HG03432 (cell line): ENCODE measurements at regions not wholly inside any gene's neighbourhood (a gene's known extent, or its start where the extent isn't known, plus 50 kb on each side); places are given as distances from the start of the nearest gene placed in this dataset.
A peak's percentile ranks its signal among the peaks of the same experiment; 100 is the strongest.

Source experiments
- ATAC-seq: cut with Tn5 transposase; IDR thresholded peaks from one replicate; pipeline ENCODE4 v1.9.1; 2021; ENCODE audit warnings: mild to moderate bottlenecking, moderate library complexity; ENCODE audit not compliant: unreplicated experiment

DNA sequence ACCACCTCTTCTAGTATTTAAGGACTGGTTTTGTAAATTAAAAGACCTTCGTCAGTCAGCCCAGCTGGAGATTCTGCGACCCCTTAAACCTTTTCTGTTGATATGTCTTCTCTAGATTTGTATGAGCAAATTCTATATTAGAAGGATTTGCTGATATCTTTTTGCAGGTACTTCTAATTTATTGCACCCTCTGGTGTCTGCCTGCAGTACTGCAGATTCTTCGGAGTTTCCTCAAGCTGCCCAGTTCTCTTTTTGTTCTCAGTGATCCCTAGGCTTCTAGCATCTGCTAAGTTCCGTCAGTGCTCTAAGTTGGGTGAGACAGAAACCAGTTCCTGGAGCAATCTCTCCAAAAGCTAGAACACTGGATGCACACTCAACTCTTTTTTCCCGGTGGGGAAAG lies 545.2 kb downstream of the C4orf33 start:
- peak; percentile 83 for ATAC-seq

DNA sequence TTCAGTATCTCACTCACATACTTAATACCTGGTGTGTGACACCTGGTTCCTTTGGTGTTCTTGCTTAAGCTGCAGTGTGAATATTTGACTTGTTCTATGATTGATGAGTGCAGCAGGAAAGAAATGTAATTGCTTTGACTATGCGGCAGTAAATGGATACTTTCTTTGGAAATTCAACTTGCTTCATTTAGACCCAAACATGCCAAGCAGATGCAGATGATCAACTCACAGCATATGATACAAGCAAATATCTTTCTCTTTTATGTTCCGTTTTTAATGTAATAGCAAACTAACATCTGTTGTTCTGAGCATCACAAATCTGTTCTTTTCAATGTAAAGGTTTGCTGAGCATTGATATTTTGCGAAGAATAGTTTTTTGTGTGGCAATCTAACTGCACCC lies 549.5 kb downstream of the C4orf33 start:
- no peak for ATAC-seq

DNA sequence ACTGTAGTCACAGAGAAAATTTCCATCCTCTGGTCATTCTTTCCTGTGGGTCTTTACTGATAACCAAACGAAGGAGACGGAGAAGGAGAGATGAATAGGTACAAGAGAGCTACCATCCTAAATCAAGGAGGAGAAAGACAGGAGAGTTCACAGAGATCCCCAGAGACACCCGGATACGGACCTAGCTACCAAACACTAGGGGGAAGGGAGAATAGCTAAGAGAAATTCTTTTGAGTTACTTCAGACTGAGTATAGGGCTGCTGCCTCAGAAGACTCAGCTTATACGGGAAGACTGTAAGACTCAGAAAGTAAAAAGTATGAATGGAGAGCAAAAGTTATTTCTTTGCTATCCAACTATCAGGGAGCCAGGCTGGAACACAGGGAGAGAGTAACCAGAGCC lies 572.1 kb downstream of the C4orf33 start:
- ATAC-seq, result no peak

DNA sequence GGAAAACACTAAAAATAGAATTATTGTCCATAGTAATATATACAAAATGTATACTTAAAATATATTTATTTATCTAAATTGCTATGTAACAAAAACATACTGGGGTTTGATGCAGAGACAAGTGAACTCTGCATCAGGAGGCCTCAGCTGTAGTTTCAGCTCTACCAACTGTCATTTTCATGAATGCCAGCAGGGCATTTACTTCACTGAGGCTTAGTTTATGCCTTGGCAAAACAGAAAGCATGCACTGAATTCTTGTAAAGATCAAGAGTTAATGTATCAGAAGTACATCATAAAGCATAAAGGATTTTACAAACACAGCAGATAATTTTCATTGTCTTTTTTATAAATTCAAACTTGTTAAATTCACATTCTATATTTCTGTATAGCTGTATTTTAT lies 577.0 kb downstream of the C4orf33 start:
- ATAC-seq, result no peak

DNA sequence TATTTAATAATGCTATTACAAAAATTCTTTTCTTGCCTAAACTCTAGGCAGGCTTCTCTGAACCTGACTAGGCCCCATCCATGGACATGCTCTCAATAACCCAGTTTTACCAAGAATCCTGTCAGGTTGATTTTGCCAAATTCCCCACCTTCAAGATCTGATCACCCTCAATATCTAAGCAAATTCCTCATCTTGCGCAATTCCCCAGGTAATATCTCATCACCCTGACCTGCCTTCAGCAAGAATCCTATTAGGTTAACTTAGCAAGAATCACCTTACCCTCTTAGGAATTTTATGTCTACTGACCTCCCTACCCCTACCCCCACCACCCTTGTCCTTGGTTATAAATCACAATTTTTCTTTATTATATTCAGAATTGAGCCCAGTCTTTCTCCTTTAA lies 579.1 kb downstream of the C4orf33 start:
- ATAC-seq, result no peak

DNA sequence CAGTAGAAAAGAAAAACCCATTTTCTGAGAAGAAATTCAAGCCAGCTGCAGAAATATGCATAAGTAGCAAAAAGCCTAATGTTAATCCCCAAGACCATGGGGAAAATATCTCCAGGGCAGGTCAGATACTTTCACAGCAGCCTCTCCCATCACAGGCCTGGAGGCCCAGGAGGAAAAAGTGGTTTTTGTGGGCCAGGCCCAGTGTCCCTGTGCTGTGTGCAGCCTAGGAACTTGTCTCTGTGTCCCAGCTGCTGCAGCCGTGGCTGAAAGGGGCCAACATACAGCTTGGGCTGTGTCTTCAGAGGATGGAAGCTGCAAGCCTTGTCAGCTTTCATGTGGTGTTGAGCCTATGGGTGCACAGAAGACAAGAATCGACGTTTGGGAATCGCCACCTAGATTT lies 581.0 kb downstream of the C4orf33 start:
- ATAC-seq, result no peak

DNA sequence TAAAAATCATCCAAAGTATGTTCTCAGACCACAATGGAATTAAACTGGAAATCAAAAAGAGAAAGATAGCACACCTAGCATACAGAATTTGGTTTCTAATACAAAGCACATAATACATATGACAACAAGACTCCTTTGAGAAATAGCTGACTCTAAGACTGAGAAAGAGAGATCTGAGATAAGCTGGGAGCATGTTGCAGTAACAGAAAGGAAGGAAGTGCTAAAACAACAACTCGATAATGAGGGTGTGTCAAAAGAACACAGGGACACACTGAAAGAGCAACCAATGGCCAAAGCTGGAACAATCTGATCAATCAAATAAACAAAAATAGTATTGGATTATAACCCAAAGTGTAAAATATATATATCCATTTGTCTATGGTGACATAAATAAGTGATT lies 586.6 kb downstream of the C4orf33 start:
- no peak for ATAC-seq

DNA sequence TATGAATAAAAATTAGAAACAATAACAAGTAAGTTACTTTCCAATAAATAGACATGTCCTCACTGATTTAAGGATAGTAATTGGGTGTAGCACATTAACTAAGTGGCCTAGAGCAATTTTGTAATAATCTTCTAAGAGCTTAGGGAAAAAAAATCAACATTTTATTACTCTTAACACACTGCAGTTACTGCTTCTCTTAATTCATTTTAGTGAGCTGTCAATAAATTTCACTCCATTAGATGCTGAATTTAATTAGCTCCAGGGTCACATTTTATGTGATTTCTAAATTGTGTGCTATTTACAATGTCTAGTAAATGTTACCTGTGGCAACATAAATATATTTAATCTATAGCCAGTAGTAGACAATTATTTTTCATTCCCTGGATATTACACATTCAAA lies 612.0 kb downstream of the C4orf33 start:
- no peak for ATAC-seq

DNA sequence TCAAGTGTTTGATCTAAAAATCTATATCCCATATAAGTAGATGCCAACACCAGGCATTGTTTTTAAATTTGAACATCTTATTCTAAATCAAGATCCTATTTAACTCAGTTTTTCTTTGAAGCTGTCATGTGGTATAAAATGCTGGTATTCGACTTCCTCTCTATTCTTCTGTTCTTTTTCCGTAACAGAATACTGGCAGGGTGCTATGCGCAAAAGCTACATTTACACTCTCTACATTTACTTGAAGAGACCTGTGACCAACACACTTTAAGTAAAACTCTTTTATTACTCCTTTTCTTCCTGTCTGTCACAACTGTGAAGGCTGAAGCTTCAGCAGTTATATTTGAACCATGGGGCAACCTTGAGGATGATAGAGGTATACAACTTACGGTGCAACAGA lies 612.8 kb downstream of the C4orf33 start:
- no peak for ATAC-seq

DNA sequence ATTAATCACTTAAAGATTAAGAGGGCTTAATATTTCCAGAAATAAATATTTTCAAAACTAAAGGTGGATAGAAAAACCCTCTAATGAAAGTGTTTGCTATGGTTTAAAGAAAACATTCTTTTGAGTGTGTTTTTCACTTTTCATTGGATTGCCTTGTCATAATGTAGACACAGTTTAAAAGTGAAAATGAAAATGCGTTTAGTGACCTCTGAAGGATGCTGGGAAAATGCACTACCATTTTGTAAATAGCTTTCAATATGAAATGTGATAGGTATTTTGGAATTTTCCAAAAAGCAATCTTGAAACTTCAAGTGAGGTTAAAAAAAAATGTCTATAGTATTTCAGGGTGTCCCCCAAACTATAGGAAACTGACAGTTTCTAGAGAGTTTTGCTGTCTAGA lies 642.2 kb downstream of the C4orf33 start:
- ATAC-seq, result peak; percentile 45

DNA sequence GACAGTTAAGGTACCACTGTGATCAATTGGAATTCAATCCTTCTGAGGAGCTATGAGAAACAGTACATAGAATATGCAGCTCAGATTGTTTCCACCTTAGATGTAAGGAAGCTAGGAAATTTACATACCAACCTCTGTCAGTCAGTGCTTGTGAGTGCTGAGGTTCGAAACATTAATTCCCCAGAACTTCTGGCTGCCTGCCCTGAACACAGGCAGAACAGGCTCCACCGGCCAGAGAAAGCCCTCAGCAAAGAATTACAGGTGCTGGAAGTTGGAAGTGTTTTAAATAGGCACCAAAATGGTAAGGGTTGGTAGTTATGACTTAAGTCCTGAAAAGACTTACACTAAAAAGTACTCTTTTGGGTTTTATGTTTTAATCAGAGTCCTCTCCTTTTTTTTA lies 651.8 kb downstream of the C4orf33 start:
- ATAC-seq, result no peak

DNA sequence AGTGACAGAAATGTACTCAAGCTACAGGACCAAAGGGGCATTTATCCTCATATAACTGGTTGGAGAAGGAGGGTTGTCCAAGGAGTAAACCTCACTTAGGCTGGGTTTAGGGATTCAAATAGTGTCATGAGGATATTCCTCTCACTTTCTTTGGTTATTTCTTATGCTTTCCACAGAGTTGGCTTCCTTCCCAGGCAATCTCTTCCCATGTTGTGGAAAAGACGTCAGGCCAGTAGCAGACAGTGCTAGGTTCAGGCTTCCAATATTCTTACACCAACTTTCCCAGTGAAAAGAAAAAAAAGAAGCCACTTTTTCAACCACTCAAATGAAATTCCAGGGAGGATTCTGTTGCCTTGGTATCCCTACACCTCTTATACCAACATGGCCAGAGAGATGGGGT lies 653.0 kb downstream of the C4orf33 start:
- ATAC-seq, result no peak

DNA sequence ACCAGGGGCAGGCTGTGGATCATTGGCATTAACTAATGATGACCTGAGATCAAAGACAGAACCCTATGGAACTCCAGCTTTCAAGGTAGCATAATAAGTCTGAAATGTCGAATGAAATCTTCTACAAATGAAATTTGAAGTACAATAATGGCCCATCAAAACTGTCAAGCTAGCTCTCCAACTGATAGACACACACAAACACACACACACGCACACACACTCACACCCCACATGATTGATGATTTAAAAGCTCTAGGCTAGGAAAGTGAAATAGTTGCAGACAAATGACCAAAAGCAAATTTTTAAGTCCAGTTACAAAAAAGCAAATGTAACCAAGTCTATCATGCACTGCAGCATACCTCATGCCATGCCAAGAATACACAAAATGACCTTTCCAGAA lies 655.7 kb downstream of the C4orf33 start:
- ATAC-seq, result no peak

DNA sequence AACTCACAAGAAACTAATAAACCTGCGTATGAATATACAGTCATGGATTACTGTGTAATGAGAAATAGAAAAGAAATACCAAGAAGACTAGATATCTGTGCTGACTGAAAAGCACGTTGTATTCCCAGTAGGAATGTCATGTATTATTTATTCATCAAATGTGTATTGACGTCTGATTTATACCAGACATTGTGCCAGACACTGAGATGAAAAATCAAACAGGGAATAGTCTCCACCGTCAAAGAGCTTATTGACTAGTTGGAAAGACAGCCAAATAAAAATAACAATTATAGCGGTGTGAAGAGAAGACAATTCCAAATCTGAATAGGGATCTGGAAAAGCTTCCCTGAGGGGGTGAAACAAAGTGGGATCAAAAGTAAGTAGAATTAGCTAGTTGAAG lies 687.6 kb downstream of the C4orf33 start:
- no peak for ATAC-seq

DNA sequence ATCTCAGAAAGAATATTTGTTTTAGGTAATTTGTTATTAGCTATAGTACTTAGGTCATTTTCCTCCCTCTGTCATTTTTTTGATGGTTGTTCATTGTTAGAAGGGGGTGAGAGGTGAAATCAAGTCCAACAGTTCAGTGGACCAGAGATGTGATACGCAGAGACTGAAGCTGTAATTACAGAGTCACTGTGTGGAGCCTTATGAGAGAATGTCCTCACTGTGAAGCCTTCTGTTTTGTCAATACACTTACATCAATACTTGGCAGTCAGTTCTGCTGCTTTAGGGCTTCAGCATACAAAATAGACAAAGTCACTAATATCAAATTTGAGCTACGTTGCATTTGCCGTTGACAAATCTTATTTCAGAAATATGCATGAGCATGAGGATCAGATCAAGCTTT lies 692.5 kb downstream of the C4orf33 start:
- no peak for ATAC-seq

DNA sequence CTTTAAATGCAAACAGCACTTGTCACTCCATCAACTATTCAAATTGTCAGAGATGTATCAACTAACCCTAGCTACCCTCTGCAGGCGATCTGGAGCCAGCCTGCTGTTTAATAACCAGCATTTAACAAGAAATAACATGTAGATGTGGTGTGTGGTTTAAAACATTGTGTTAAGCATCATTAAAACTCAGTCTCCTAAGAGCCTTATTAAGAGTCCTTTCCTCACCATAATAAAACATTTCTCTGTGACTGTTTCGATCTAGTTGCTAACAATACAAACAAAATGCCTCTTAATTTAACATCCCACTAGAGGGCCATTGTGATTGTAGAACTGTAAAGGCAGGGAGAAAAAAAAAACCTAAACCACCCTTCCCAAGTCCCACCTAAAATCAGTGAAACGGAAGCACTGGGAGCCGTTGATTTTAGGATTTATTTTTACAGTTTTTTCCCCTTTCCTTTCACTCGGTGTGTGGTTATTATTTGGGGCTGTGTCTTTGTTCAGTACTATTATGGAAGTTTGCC lies 708.6 kb downstream of the C4orf33 start:
- ATAC-seq, result no peak

DNA sequence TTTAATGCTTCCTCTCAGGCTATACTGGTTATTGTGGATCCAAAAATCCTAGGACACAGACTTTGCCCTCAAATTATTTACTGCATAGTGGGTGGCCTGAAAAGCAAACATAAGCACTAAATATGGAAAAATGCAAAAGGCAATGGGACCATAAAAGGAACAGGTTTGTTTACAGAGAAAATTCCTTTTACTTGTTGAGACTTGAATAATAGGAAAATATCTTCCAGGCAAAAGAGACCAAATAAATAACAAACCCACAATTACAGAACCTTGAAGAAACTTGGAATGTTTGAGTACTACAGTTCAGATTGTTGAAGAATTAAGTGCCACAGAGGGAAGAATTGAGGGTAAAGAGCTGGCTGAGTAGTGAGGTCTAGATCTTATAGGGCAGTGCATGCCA lies 711.0 kb downstream of the C4orf33 start:
- ATAC-seq, result no peak

DNA sequence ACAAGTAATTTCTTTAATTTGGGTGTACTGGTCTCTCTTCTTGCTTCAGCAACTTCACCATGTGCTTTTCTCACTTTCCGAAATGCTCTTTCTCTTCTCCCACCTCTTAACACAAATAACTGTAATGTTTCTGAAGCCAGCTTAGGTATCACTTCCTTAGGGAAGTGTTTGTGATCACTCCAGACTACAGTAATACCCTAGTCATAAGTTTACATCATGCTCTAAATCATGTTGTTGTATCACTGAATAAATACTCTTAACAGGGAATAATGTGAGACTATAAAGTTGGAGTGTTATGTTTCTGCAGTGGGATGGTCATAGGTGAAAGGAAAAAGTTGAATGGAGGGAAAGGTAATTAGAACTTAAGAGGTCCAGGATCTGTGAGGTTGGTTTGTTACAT lies 712.3 kb downstream of the C4orf33 start:
- no peak for ATAC-seq

DNA sequence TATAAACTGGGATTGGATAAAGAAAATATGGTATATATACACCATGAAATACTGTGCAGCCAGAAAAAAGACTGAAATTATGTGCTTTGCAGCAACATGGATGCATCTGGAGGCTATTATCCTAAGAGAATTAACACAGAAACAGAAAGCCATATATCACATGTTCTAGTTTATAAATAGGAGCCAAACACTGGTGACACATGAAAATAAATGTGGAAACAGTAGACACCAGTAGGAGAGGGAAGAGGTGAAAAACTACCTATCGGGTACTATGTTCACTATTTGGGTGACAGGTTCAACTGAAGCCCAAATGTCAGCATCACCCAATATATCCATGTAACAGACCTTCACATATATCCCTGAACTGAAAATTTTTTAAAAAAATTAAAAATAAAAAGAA lies 725.1 kb downstream of the C4orf33 start:
- no peak for ATAC-seq

DNA sequence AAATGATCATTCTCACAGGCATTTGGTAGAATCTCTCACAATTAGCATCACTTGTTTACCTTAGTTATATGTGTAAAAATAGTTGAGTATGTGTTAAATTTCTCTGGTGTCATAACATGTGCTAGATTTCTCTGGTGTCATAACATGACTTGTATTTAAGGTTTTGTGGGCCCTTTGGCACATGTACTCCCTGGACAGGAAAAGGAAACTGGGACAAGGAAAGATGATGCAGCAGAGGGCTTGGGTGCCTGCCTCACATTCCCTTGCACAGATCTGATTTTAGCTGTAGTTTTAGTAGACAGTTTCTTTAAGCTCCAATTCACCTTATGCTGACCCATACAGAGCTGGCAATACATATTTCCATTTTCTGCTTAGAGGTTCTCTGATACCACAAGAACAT lies 726.0 kb downstream of the C4orf33 start:
- ATAC-seq, result no peak

DNA sequence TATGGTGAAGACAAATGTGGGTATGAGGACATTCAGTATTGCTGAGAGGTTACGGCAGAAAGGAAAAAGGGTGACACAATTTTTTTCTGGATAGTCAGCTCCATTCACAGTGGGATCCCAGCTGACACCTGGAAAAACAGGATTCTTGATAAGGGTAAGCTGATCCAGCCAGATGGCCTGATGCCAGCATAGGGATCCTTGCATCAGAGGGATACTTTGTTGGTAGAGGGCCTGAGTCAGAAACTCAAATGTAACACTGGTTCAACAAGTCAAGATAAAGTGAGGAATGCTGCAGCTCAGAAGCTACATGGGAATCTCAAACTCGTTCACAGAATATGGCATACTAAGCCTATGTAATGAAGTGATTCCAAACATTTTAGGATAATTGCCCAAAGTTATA lies 726.7 kb downstream of the C4orf33 start:
- ATAC-seq, result no peak

DNA sequence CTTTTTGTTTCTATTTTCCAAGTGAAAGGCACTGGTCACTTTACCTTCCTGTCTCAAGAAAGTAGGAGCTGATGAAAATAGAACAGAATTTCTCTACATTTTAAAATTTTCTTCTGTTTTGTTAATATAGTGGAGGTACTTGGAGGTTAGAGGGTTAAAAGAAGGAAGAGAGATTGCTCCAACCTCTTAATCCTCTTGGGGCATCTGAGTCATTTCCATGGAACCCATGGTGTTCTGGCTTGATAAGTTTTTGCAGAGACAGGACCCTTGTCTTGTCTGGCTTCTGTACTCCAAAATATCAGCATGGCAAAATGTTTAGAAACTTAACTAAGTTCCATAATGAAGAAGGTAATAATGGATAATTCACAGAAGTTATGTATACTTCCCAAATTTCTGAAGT lies 727.2 kb downstream of the C4orf33 start:
- no peak for ATAC-seq

DNA sequence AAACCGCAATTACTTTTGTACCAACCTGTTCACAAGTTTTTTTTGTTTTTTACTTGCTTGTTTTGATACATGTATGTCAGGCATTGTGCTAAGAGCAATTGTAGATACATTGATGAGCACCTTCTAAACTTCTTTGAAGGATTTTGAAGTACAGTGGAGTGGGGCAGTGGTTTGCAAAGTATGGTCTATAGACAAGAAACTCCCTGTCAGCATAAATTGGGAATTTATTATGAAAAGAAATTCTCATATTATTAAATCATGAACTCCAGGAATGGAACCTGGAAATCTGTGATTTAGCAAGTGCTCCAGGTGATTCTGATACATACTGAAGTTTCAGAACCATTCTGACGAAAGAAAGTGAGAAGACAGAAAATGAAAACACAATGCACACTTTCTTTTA lies 733.4 kb downstream of the C4orf33 start:
- no peak for ATAC-seq

DNA sequence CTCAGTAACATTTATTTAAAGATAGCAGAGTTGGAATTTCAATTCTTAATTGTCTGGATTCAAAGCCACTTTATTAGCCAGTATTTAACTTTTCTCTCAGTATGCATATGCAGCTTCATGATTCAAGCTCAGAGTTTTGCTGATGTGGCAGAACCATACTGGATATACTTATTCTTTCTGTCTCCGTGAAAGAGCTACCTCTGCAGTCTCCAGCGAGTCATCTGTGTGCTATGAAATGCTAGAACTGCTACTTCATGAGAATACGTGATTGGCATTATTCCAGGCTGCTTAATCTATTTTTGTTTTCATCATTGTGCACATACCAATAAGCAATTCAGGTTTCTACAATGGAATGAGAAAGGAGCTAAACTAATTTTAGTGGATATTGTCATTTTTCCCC lies 743.7 kb downstream of the C4orf33 start:
- no peak for ATAC-seq
